HepG2 (cell line): ENCODE measurements at regions not wholly inside any gene's neighbourhood (a gene's known extent, or its start where the extent isn't known, plus 50 kb on each side); places are given as distances from the start of the nearest gene placed in this dataset.

Source experiments
- ATAC-seq: fragments of 200-7000 bp; cut with Tn5 transposase; 3 replicates; pipeline ENCODE4 v1.9.1; 2020; ENCODE audit warnings: mild to moderate bottlenecking, moderate library complexity
- BruUV-seq: library from RNA; stranded (reverse); fragments of 400-500 nt; replicated peaks from 2 replicates; lab custom pipeline; 2021; lab: Mats Ljungman, UMichigan
- CTCF ChIA-PET: fragments of 300-600 bp; formaldehyde crosslinking; extraction: SDS; loops from one replicate; lab custom pipeline; 2021; ENCODE audit warnings: low total read pairs, inconsistent platforms, low intra/inter-chr PET ratio; lab: Yijun Ruan, JAX
- POLR2A ChIA-PET: fragments of 350-600 bp; sonication (Branson Sonifier 250); formaldehyde crosslinking; loops from one replicate; lab custom pipeline; 2020; ENCODE audit warnings: antibody characterized with exemption, inconsistent platforms; lab: Yijun Ruan, JAX
- DNase-seq: peaks from one replicate; pipeline ENCODE4 v3.0.0-alpha.2; 2015; ENCODE audit warnings: low spot score
- FAIRE-seq: peaks from 3 replicates; lab custom pipeline; 2011; peaks lifted over from hg19 to GRCh38; lab: Jason Lieb, UNC
- H2AFZ ChIP-seq: one replicate; pipeline ENCODE4 v1.6.1; 2011; ENCODE audit warnings: low read length, inconsistent platforms
- H3K27ac ChIP-seq: fragments of 300-600 bp; 3 replicates; pipeline ENCODE4 v1.8.0; 2011; ENCODE audit warnings: mixed run types, mild to moderate bottlenecking, mixed read lengths, low read length, inconsistent platforms; ENCODE audit not compliant: insufficient read depth; ENCODE audit errors: extremely low read length
- H3K27me3 ChIP-seq, 2 experiments: fragments of 200-600 bp in 1 of 2; 2 replicates in 1 of 2; 3 replicates in 1 of 2; pipeline versions ENCODE4 v1.6.0 to v1.8.0; 2011; ENCODE audit warnings: low read length in 2 of 2, mild to moderate bottlenecking in 2 of 2, moderate library complexity in 2 of 2, inconsistent platforms in 1 of 2; ENCODE audit not compliant: insufficient read depth in 2 of 2, control insufficient read depth in 1 of 2
- H3K36me3 ChIP-seq, 2 experiments: fragments of 200-600 bp in 1 of 2; replicated peaks in 1 of 2; 2 replicates in 1 of 2; 3 replicates in 1 of 2; pipeline versions ENCODE4 v1.5.1 to v1.8.0; 2011; ENCODE audit warnings: low read length in 2 of 2, inconsistent platforms in 1 of 2; ENCODE audit not compliant: insufficient read depth in 2 of 2, control insufficient read depth in 1 of 2
- H3K4me1 ChIP-seq: 2 replicates; pipeline ENCODE4 v1.5.1; 2012; ENCODE audit warnings: low read length, inconsistent platforms; ENCODE audit not compliant: insufficient read depth
- H3K4me2 ChIP-seq: 2 replicates; pipeline ENCODE4 v1.6.0; 2011; ENCODE audit warnings: low read depth, low read length, inconsistent platforms
- H3K4me3 ChIP-seq, 3 experiments: fragments of 200-600 bp in 1 of 3; sonication (generic), shearing (Covaris generic) in 1 of 3; replicated peaks in 1 of 3; 2 replicates each; pipeline ENCODE4 v1.5.1; 2011 to 2016; ENCODE audit warnings: low read length in 3 of 3, inconsistent platforms in 2 of 3, low read depth in 2 of 3, mild to moderate bottlenecking in 2 of 3, control low read depth in 1 of 3, mixed read lengths in 1 of 3; ENCODE audit not compliant: insufficient read depth in 1 of 3
- H3K79me2 ChIP-seq: one replicate; pipeline ENCODE4 v1.6.1; 2011; ENCODE audit warnings: low read length, inconsistent platforms; ENCODE audit not compliant: insufficient read depth
- H3K9ac ChIP-seq: 2 replicates; pipeline ENCODE4 v1.6.0; 2011; ENCODE audit warnings: mild to moderate bottlenecking, low read depth, low read length, inconsistent platforms; ENCODE audit not compliant: insufficient read depth
- H3K9me3 ChIP-seq: 2 replicates; pipeline ENCODE4 v1.5.1; 2012; ENCODE audit warnings: mild to moderate bottlenecking, low read length
- H4K20me1 ChIP-seq: 2 replicates; pipeline ENCODE4 v1.6.0; 2011; ENCODE audit warnings: inconsistent platforms, mild to moderate bottlenecking, low read length, moderate library complexity; ENCODE audit not compliant: insufficient read depth
- CTCF ChIP-seq: sonication (generic); formaldehyde crosslinking; IDR thresholded peaks from 2 replicates; pipeline ENCODE4 v1.5.0; 2020; ENCODE audit warnings: mild to moderate bottlenecking, missing genetic modification reagents, moderate library complexity
- ETV6 ChIP-seq: sonication (generic); formaldehyde crosslinking; conservative IDR thresholded peaks from 2 replicates; pipeline ENCODE4 v1.4.0; 2020; ENCODE audit warnings: missing genetic modification reagents
- GTF2F1 ChIP-seq: fragments of 150-350 bp; IDR thresholded peaks from 2 replicates; pipeline ENCODE4 v1.6.1; 2014; ENCODE audit warnings: low read length
- HNRNPL ChIP-seq: fragments of 200-400 bp; formaldehyde crosslinking; IDR thresholded peaks from 2 replicates; pipeline ENCODE4 v1.6.1; 2017; ENCODE audit warnings: mild to moderate bottlenecking, low read depth, low read length
- SMAD3 ChIP-seq: sonication (generic); formaldehyde crosslinking; IDR thresholded peaks from 2 replicates; pipeline ENCODE4 v1.4.0; 2020; ENCODE audit warnings: missing genetic modification reagents
- STAG1 ChIP-seq: sonication (generic); formaldehyde crosslinking; IDR thresholded peaks from 2 replicates; pipeline ENCODE4 v1.4.0; 2020; ENCODE audit warnings: missing genetic modification reagents
- TCF7L2 ChIP-seq: IDR thresholded peaks from 2 replicates; pipeline ENCODE4 v1.6.1; 2011; ENCODE audit warnings: mild to moderate bottlenecking, low read depth, low read length, moderate library complexity
- USF2 ChIP-seq, 2 experiments: sonication (generic) in 1 of 2; formaldehyde crosslinking in 1 of 2; IDR thresholded peaks; 2 replicates each; pipeline versions ENCODE4 v1.5.1 to v1.6.1; 2011 to 2020; ENCODE audit warnings: borderline replicate concordance in 1 of 2, low read depth in 1 of 2, low read length in 1 of 2, mild to moderate bottlenecking in 1 of 2, missing genetic modification reagents in 1 of 2, moderate library complexity in 1 of 2
- ZNF230 ChIP-seq: sonication (generic); formaldehyde crosslinking; IDR thresholded peaks from 2 replicates; pipeline ENCODE4 v1.4.0; 2020; ENCODE audit warnings: mild to moderate bottlenecking, missing genetic modification reagents
- ZNF713 ChIP-seq: sonication (generic); formaldehyde crosslinking; IDR thresholded peaks from 2 replicates; pipeline ENCODE4 v1.4.0; 2020; ENCODE audit warnings: mild to moderate bottlenecking, missing genetic modification reagents
- WGBS: methylation state at CpG from one replicate; pipeline ENCODE4 v1.1.6; 2017; ENCODE audit warnings: low lambda C conversion rate; 5-methylcytosine and 5-hydroxymethylcytosine counted together
- in situ Hi-C: cut with HindIII; loops from 2 replicates; pipeline ENCODE4 v1.10.0; 2017; ENCODE audit warnings: low pct_unique_long_range_greater_than_20kb; ENCODE audit not compliant: extremely low pct_ligation_motif_present
- intact Hi-C: fragments of 100-400 bp; cut with micrococcal nuclease; formaldehyde crosslinking; loops from one replicate; pipeline ENCODE4 v1.10.0; 2022; ENCODE audit not compliant: unreplicated experiment

- H3K4me3 ChIP-seq = no peak overlapping the region
- H4K20me1 ChIP-seq = no peaks in the 10 kb centered on the region
- H3K9ac ChIP-seq = no peak overlapping the region
- ChIA-PET POLR2A (no interaction called here), CTCF (no interaction called here)
- BruUV-seq = no TSS peak
- FAIRE-seq (no peak), DNase-seq (no peak), ATAC-seq (no peak)
- H3K36me3 ChIP-seq = no peaks in the 10 kb centered on the region
- intact Hi-C loops = loop anchor here (2.0 kb wide), 1 partner anchor 238 kb away; no protein-coding TSS in a partner anchor
- peaks cover 22% of the 10 kb centered on the region for H3K4me1 ChIP-seq
- in situ Hi-C loops = loop anchor here (25.0 kb wide), 1 partner anchor 231 kb away; no protein-coding TSS in a partner anchor
- no peaks in the 10 kb centered on the region for H3K79me2 ChIP-seq
- H3K27ac ChIP-seq = no peak overlapping the region
- no peaks in the 10 kb centered on the region for H3K27me3 ChIP-seq
- H3K9me3 ChIP-seq = no peaks in the 10 kb centered on the region
- no peak overlapping the region for H3K4me2 ChIP-seq
- TF ChIP-seq ZNF713 (CRISPR knock-in tag) = no peak
- peak; percentile 19; the same call in 1 of the 2 replicates for TF ChIP-seq STAG1 (CRISPR knock-in tag)
- TF ChIP-seq CTCF (CRISPR knock-in tag) = peak; percentile 12; the same call in 1 of the 2 replicates
- H2AFZ ChIP-seq = no peak overlapping the region
Measured at GRCh38 chr4:25531272-25531671, 124.4 kb upstream of the SLC34A2 start.

- no peaks in the 10 kb centered on the region; a peak in 1 of 5 replicates for H3K27me3 ChIP-seq
- no peak overlapping the region for H3K9ac ChIP-seq
- no peak overlapping the region for H3K27ac ChIP-seq
- no peak for ATAC-seq
- intact Hi-C loops (no loop called here), in situ Hi-C loops (loop anchor here (25.0 kb wide), 1 partner anchor 230 kb away; no protein-coding TSS in a partner anchor)
- peaks cover 35% of the 10 kb centered on the region for H3K4me1 ChIP-seq
- BruUV-seq = no TSS peak
- CTCF ChIA-PET = no interaction called here
- H2AFZ ChIP-seq = no peak overlapping the region
- POLR2A ChIA-PET = no interaction called here
- H3K4me3 ChIP-seq = no peak overlapping the region
- no peaks in the 10 kb centered on the region for H3K79me2 ChIP-seq
- FAIRE-seq = no peak
- no peaks in the 10 kb centered on the region for H4K20me1 ChIP-seq
- WGBS = 73% methylated on average over 4 of the region's 4 CpGs
- no peaks in the 10 kb centered on the region for H3K9me3 ChIP-seq
- no peak overlapping the region for H3K4me2 ChIP-seq
- no peak for DNase-seq
- no peaks in the 10 kb centered on the region for H3K36me3 ChIP-seq
- no peak for TF ChIP-seq ZNF713 (CRISPR knock-in tag)
- no peak for TF ChIP-seq HNRNPL
- no peak for TF ChIP-seq ETV6 (CRISPR knock-in tag)
- no peak for TF ChIP-seq ZNF230 (CRISPR knock-in tag)
- TF ChIP-seq USF2 (IDR thresholded peaks at IDR 0.05; ENCODE audit: low read depth, low read length) = no peak
- no peak for TF ChIP-seq USF2 (CRISPR knock-in tag; IDR thresholded peaks at IDR 0.05; ENCODE audit: borderline replicate concordance)
- TF ChIP-seq GTF2F1 = no peak
- TF ChIP-seq SMAD3 (CRISPR knock-in tag) = no peak
- no peak for TF ChIP-seq TCF7L2
Measured at GRCh38 chr4:25532591-25532990, 123.1 kb upstream of the SLC34A2 start.
